Astrocyte of the spinal cord (primary cell): ENCODE measurements at regions not wholly inside any gene's neighbourhood (a gene's known extent, or its start where the extent isn't known, plus 50 kb on each side); places are given as distances from the start of the nearest gene placed in this dataset.

Source experiments
- DNase-seq: peaks from one replicate; pipeline ENCODE4 v3.0.0; 2011; ENCODE audit warnings: low read depth, low spot score
- H3K4me3 ChIP-seq: 2 replicates; pipeline ENCODE4 v1.5.1; 2011; ENCODE audit warnings: low read depth, mild to moderate bottlenecking, low read length, moderate library complexity
- in situ Hi-C: cut with HindIII; loops from 2 replicates; pipeline ENCODE4 v1.10.0; 2017; ENCODE audit warnings: low sequenced_read_pairs
- TF ChIP-seq, protein P1 (sequence below): IDR thresholded peaks from 2 replicates; pipeline ENCODE4 v1.5.1; 2012; ENCODE audit warnings: low read depth, mild to moderate bottlenecking, low read length, inconsistent platforms

DNA sequence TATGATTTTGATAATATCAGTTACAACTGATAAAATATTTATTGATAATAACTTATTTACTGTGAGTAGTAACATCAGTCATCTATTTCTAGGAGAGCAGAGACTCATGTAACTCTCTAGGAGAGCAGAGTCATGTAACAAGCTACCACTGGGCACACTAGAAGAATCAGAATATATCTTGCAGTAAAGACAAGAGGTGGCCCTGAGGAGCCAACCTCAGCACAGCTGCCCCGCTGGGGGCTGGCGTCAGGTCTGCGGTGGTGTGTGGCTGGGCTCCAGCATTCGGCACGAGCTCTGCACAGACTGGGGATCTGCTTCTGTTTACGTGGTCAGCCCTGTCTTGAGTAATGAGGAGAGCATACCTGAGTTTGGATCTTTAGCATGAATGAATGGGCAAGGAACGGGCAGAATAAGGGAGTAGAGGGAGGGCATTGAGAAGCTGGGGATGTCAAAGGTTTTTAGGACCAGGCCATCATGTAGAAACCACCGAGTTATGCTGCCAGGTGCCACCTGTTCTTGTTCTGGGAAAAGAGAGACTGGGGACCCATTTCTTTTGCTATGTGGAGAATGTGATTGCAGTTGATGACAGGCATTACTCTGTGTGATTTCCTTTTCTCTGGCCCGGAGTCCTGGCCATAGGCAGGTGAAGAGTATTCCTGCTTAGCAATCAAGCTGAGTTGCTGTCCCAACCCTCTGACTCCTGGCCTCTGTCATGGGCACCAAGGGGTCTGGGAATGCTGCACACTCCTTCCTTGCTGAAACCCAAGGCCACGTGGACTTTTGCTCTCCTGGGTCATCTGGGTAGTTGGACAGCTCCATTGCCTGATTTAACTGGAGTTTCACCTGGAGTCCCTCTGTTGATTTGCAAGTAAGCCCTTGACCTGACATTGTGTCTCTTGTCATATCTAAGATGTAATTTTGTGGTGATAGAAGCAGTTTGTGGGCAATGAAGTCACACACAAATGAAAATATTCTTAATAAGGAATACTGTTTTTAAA is 50.9 kb upstream of the HEPHL1 start:
- DNase-seq: no peak
- in situ Hi-C loops: no loop called here
- no peak overlapping the region for H3K4me3 ChIP-seq
- TF ChIP-seq, protein P1, sequence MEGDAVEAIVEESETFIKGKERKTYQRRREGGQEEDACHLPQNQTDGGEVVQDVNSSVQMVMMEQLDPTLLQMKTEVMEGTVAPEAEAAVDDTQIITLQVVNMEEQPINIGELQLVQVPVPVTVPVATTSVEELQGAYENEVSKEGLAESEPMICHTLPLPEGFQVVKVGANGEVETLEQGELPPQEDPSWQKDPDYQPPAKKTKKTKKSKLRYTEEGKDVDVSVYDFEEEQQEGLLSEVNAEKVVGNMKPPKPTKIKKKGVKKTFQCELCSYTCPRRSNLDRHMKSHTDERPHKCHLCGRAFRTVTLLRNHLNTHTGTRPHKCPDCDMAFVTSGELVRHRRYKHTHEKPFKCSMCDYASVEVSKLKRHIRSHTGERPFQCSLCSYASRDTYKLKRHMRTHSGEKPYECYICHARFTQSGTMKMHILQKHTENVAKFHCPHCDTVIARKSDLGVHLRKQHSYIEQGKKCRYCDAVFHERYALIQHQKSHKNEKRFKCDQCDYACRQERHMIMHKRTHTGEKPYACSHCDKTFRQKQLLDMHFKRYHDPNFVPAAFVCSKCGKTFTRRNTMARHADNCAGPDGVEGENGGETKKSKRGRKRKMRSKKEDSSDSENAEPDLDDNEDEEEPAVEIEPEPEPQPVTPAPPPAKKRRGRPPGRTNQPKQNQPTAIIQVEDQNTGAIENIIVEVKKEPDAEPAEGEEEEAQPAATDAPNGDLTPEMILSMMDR: no peak
